Thyroid gland (tissue), 4 donors: ENCODE measurements at regions not wholly inside any gene's neighbourhood (a gene's known extent, or its start where the extent isn't known, plus 50 kb on each side); places are given as distances from the start of the nearest gene placed in this dataset.

Experiments used
- POLR2A ChIP-seq, 2 donors: fragments of 450-650 bp; IDR thresholded peaks; one replicate each; pipeline ENCODE4 v1.6.1; 2017; ENCODE audit warnings: antibody characterized with exemption in 2 of 2, mild to moderate bottlenecking in 2 of 2, moderate library complexity in 1 of 2
- TF ChIP-seq, protein P1 (sequence below), 6 experiments: fragments of 200-600 bp in 3 of 6; fragments of 450-650 bp in 3 of 6; sonication (generic) in 3 of 6; IDR thresholded peaks; one replicate each; pipeline ENCODE4 v1.5.1; 2016 to 2019; ENCODE audit warnings: antibody characterized with exemption in 6 of 6, mild to moderate bottlenecking in 2 of 6, inconsistent platforms in 1 of 6, moderate library complexity in 1 of 6

DNA sequence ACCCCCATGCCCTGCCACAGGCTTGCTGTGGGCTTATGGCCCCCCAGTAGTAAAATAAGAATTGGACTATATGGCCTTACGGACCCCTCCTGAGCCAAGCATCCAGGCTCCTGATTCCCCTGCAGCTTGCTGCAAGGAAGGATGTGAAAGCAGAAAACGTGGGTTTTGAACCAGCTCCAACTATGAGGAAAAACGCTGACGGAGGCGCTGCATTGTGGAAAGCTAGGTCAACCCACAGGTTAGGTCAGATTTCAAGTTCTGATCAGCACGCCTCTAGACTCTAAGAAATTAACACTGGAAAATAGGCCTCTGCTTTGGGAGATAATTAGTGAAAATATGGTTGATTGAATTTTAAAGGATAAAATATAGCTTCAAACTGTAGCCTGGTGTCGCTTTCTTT, 195.4 kb upstream of the HES1 start:
- TF ChIP-seq, protein P1, sequence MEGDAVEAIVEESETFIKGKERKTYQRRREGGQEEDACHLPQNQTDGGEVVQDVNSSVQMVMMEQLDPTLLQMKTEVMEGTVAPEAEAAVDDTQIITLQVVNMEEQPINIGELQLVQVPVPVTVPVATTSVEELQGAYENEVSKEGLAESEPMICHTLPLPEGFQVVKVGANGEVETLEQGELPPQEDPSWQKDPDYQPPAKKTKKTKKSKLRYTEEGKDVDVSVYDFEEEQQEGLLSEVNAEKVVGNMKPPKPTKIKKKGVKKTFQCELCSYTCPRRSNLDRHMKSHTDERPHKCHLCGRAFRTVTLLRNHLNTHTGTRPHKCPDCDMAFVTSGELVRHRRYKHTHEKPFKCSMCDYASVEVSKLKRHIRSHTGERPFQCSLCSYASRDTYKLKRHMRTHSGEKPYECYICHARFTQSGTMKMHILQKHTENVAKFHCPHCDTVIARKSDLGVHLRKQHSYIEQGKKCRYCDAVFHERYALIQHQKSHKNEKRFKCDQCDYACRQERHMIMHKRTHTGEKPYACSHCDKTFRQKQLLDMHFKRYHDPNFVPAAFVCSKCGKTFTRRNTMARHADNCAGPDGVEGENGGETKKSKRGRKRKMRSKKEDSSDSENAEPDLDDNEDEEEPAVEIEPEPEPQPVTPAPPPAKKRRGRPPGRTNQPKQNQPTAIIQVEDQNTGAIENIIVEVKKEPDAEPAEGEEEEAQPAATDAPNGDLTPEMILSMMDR (IDR thresholded peaks at IDR 0.05): no peak
- no peak for TF ChIP-seq POLR2A (IDR thresholded peaks at IDR 0.05)
